Stomach (tissue), 8 donors: ENCODE measurements at regions not wholly inside any gene's neighbourhood (a gene's known extent, or its start where the extent isn't known, plus 50 kb on each side); places are given as distances from the start of the nearest gene placed in this dataset.
"Not testable (repeated sequence)": the region's sequence is repeated elsewhere in the genome, so short reads cannot be mapped to it uniquely, and the experiment has no call there.

Experiments used
- DNase-seq, 2 donors: peaks; one replicate each; pipeline versions ENCODE4 v3.0.0 to v3.0.0-alpha.2; 2013 to 2019
- H3K27ac ChIP-seq, 5 donors: fragments of 200-600 bp in 4 of 5; sonication (generic) in 4 of 5; one replicate each; pipeline ENCODE4 v1.5.1; 2013 to 2019; ENCODE audit warnings: mild to moderate bottlenecking in 1 of 5, moderate library complexity in 1 of 5
- H3K27me3 ChIP-seq, 3 donors: fragments of 200-600 bp; sonication (generic); one replicate each; pipeline ENCODE4 v1.5.1; 2017 to 2019; ENCODE audit warnings: mixed run types in 1 of 3
- H3K36me3 ChIP-seq, 4 donors: fragments of 200-600 bp; sonication (generic); 1 replicate in 3 of 4; 2 replicates in 1 of 4; pipeline ENCODE4 v1.5.1; 2016 to 2019
- H3K4me1 ChIP-seq, 4 donors: fragments of 200-600 bp; sonication (generic); one replicate each; pipeline ENCODE4 v1.5.1; 2016 to 2019
- H3K4me3 ChIP-seq, 4 donors: fragments of 200-600 bp; sonication (generic) in 3 of 4; one replicate each; pipeline ENCODE4 v1.5.1; 2016 to 2019; ENCODE audit warnings: mild to moderate bottlenecking in 1 of 4
- H3K9me3 ChIP-seq, 4 donors: fragments of 200-600 bp; sonication (generic); one replicate each; pipeline ENCODE4 v1.5.1; 2016 to 2019
- EP300 ChIP-seq: sonication (generic); formaldehyde crosslinking; IDR thresholded peaks from one replicate; pipeline ENCODE4 v1.6.1; 2017; ENCODE audit warnings: antibody characterized with exemption
- POLR2A ChIP-seq, 4 donors: fragments of 450-650 bp; IDR thresholded peaks; one replicate each; pipeline ENCODE4 v1.6.1; 2016; ENCODE audit warnings: antibody characterized with exemption in 4 of 4, control low read depth in 2 of 4, mild to moderate bottlenecking in 1 of 4, moderate library complexity in 1 of 4
- POLR2AphosphoS5 ChIP-seq, 3 donors: sonication (generic); formaldehyde crosslinking; IDR thresholded peaks; one replicate each; pipeline ENCODE4 v1.6.1; 2016; ENCODE audit warnings: antibody characterized with exemption in 3 of 3
- WGBS, 5 donors: extraction: QIAGEN DNeasy Blood & Tissue Kit in 3 of 5; methylation state at CpG; one replicate each; pipeline versions ENCODE4 v1.1.5 to v1.1.7; 2013 to 2018; 5-methylcytosine and 5-hydroxymethylcytosine counted together
- intact Hi-C: fragments of 100-400 bp; cut with DNase I; formaldehyde crosslinking; loops from one replicate; pipeline ENCODE4 v1.15.1; 2023; ENCODE audit warnings: low total_unique reads
- TF ChIP-seq, protein P1 (sequence below), 7 experiments: fragments of 450-650 bp in 4 of 7; fragments of 200-600 bp in 3 of 7; sonication (generic) in 3 of 7; IDR thresholded peaks; one replicate each; pipeline ENCODE4 v1.5.1; 2016 to 2019; ENCODE audit warnings: antibody characterized with exemption in 7 of 7, control low read depth in 2 of 7, mild to moderate bottlenecking in 1 of 7
- donor health status: healthy with polysubstance abuse.
- donor health status: Bipolar disorder and iron deficiency.
- donor health status: healthy.

DNA sequence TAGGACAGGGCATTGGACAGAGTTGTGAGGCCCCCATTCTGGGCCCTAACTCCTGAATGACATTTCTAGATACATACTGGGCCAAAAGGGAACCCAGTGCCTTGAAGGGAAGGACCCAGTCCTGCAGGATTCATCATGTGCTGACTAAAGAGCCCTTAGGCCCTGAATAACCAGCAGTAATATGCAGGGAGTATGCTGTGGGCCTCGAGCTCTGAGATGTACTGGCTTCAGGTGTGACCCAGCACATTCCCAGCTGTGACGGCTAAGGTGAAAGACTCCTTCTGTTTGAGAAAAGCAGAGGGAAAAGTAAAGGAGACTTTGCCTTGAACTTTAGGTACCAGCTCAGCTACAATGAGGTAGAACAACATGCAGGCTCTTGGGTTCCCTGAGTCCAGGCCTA lies 138.2 kb upstream of the HUWE1 start:
- 65 to 86% (median 70%) methylated on average over 2 of the region's 2 CpGs for WGBS, 5 donors
- Histone ChIP-seq H3K27me3 (no peaks in the 10 kb centered on the region), H3K4me3 (no peak overlapping the region), H3K27ac (no peak overlapping the region), H3K9me3 (peaks cover 0 to 5% (median 0%) of the 10 kb centered on the region in 4 donors), H3K4me1 (no peaks in the 10 kb centered on the region), H3K36me3 (no peaks in the 10 kb centered on the region)
- TF ChIP-seq EP300 = no peak
- TF ChIP-seq, protein P1, sequence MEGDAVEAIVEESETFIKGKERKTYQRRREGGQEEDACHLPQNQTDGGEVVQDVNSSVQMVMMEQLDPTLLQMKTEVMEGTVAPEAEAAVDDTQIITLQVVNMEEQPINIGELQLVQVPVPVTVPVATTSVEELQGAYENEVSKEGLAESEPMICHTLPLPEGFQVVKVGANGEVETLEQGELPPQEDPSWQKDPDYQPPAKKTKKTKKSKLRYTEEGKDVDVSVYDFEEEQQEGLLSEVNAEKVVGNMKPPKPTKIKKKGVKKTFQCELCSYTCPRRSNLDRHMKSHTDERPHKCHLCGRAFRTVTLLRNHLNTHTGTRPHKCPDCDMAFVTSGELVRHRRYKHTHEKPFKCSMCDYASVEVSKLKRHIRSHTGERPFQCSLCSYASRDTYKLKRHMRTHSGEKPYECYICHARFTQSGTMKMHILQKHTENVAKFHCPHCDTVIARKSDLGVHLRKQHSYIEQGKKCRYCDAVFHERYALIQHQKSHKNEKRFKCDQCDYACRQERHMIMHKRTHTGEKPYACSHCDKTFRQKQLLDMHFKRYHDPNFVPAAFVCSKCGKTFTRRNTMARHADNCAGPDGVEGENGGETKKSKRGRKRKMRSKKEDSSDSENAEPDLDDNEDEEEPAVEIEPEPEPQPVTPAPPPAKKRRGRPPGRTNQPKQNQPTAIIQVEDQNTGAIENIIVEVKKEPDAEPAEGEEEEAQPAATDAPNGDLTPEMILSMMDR (IDR thresholded peaks at IDR 0.05) = no peak
- TF ChIP-seq POLR2A (IDR thresholded peaks at IDR 0.05) = no peak
- no peak for DNase-seq
- intact Hi-C loops = no loop called here

DNA sequence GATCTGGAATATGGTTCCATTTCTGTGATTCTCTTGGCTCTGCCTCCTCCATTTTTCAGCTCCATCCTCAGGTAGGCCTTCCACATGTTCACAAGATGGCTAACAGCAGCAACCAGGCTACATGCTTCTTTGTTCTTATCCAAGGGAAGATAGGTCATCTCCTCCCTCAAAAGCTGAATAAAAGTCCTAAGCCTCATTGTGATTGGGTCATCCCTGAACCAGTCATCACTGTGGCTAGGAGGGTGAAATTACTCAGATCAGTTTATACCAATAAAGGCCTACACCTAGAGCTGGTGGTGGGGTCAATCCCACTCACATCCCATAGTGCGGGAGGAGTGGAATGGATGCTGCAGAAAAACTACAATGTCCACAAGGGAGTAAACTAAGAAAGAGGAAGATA lies 131.6 kb upstream of the HUWE1 start:
- intact Hi-C loops, H3K27ac ChIP-seq, H3K4me3 ChIP-seq, H3K36me3 ChIP-seq, H3K27me3 ChIP-seq, H3K4me1 ChIP-seq, H3K9me3 ChIP-seq, DNase-seq: not testable (repeated sequence)
- WGBS, 5 donors = 87 to 100% (median 100%) methylated on average over 1 of the region's 1 CpG

DNA sequence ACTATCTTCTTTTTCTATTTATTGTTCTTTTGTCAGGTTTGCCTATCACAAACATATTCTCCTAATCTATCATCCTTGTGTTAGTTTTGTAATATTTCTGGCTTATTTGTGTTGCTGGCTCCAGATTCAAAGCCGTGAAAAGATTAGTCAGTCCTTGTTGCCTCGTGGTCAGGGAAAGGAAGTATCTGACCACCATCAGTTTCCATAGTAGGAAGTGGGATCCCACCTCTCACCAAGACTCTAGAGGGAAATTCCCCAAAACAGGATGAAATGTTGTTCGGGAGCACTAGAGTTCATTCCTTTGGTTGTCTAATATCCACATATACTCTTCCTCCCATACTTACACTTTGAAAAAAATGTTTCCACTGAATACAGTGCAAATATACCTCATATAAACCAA lies 131.0 kb upstream of the HUWE1 start:
- intact Hi-C loops = no loop called here
- Histone ChIP-seq H3K4me3 (no peak overlapping the region), H3K4me1 (no peaks in the 10 kb centered on the region), H3K36me3 (no peaks in the 10 kb centered on the region), H3K27ac (no peak overlapping the region), H3K9me3 (no peaks in the 10 kb centered on the region), H3K27me3 (no peaks in the 10 kb centered on the region)
- 32 to 59% (median 51%) methylated on average over 3 of the region's 3 CpGs for WGBS, 5 donors
- DNase-seq = no peak
- TF ChIP-seq POLR2A (IDR thresholded peaks at IDR 0.05) (no peak), EP300 (no peak), POLR2AphosphoS5 (IDR thresholded peaks at IDR 0.05) (no peak)
- TF ChIP-seq, protein P1 (IDR thresholded peaks at IDR 0.05) = no peak

DNA sequence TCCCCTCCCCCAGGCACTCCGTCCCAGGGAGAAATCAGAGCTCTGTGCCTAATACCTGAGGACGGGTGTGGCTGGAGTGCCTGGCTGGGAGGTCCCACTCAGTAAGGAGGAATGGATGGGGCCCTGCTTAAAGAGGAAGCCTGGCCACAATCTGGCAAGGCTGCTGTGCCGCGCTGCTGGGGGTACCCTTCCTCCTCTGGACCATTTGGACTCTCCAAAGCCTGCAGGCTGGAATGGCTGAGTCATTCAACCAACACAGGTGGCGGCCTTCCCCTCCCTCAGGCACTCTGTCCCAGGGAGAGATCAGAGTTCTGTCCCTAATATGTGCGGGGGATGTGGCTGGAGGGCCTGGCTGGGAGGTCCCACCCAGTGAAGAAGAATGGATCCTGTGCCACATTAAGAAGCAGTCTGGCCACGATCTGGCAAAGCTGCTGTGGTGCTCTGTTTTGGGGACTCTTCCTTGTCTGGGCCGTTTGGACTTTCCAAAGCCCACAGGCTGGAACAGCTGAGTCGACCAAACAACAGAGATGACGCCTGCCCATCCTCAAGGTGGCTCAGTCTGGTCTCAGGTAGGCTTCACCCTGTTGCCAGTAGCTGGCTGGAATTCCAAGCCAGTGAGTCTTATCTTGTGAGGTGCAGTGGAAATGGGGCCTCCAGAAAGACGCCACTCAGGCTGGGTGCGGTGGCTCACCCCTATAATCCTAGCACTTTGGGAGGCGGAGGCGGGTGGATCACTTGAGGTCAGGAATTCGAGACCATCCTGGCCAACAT lies 127.3 kb upstream of the HUWE1 start:
- no peak overlapping the region for H3K27ac ChIP-seq
- 76 to 86% (median 77%) methylated on average over 5 to 15 of the region's 15 CpGs for WGBS, 5 donors
- no peaks in the 10 kb centered on the region for H3K27me3 ChIP-seq
- no peak for TF ChIP-seq POLR2A (IDR thresholded peaks at IDR 0.05)
- TF ChIP-seq POLR2AphosphoS5 (IDR thresholded peaks at IDR 0.05) = no peak
- TF ChIP-seq EP300 = no peak
- TF ChIP-seq, protein P1 (IDR thresholded peaks at IDR 0.05) = no peak
- H3K9me3 ChIP-seq = no peaks in the 10 kb centered on the region
- intact Hi-C loops = no loop called here
- DNase-seq = no peak
- H3K4me1 ChIP-seq = no peaks in the 10 kb centered on the region
- no peaks in the 10 kb centered on the region for H3K36me3 ChIP-seq
- H3K4me3 ChIP-seq = no peak overlapping the region

DNA sequence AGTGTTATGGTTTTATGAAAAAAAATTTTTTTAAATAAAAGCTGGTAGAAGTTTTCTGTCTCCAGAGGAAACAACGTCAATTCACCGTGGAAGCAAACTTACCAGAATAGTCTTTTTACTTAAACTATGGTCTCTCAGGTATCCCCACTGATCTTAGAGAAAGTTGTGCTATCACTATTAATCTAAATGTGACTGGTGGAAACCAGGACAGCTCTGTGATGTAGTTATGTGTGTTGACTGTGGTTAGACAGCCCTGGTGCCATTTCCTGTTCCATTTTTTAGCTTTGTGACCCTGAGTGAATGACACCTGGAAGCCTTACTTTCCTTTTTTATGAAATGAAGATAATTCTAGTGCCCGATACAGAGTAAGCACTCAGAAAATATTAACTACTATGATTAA lies 111.8 kb upstream of the HUWE1 start:
- TF ChIP-seq POLR2AphosphoS5 (IDR thresholded peaks at IDR 0.05) (no peak), POLR2A (IDR thresholded peaks at IDR 0.05) (no peak), EP300 (no peak)
- TF ChIP-seq, protein P1 (IDR thresholded peaks at IDR 0.05) = no peak
- no peak for DNase-seq
- Histone ChIP-seq H3K4me3 (no peak overlapping the region), H3K36me3 (no peaks in the 10 kb centered on the region), H3K27me3 (no peaks in the 10 kb centered on the region), H3K27ac (no peak overlapping the region), H3K9me3 (no peaks in the 10 kb centered on the region), H3K4me1 (no peaks in the 10 kb centered on the region)
- 90 to 95% (median 92%) methylated on average over 3 of the region's 3 CpGs for WGBS, 5 donors
- intact Hi-C loops = no loop called here
